Nephron progenitor cell (in vitro differentiated cells): ENCODE measurements at regions not wholly inside any gene's neighbourhood (a gene's known extent, or its start where the extent isn't known, plus 50 kb on each side); places are given as distances from the start of the nearest gene placed in this dataset.

Experiments used
- DNase-seq: peaks from one replicate; pipeline ENCODE4 v3.0.0; 2021
- H3K27ac Mint-ChIP-seq: 2 replicates; pipeline ENCODE4 v1.8.0; 2021; ENCODE audit warnings: mild to moderate bottlenecking, moderate library complexity, mixed read lengths
- H3K27me3 Mint-ChIP-seq: 2 replicates; pipeline ENCODE4 v1.8.0; 2021; ENCODE audit warnings: mild to moderate bottlenecking, low read depth, mixed read lengths; ENCODE audit not compliant: poor library complexity
- H3K36me3 Mint-ChIP-seq: 2 replicates; pipeline ENCODE4 v1.8.0; 2021; ENCODE audit warnings: low read depth, mixed read lengths
- H3K4me1 Mint-ChIP-seq: 2 replicates; pipeline ENCODE4 v1.8.0; 2021; ENCODE audit warnings: mixed read lengths
- H3K4me3 Mint-ChIP-seq: 2 replicates; pipeline ENCODE4 v1.8.0; 2021; ENCODE audit warnings: mild to moderate bottlenecking, moderate library complexity, mixed read lengths
- H3K9me3 Mint-ChIP-seq: 2 replicates; pipeline ENCODE4 v1.8.0; 2021; ENCODE audit warnings: mild to moderate bottlenecking, moderate library complexity, mixed read lengths
- TF ChIP-seq, protein P1 (sequence below): fragments of 200-600 bp; sonication (generic); IDR thresholded peaks from 2 replicates; pipeline ENCODE4 v1.5.0; 2021; ENCODE audit warnings: antibody characterized with exemption

DNA sequence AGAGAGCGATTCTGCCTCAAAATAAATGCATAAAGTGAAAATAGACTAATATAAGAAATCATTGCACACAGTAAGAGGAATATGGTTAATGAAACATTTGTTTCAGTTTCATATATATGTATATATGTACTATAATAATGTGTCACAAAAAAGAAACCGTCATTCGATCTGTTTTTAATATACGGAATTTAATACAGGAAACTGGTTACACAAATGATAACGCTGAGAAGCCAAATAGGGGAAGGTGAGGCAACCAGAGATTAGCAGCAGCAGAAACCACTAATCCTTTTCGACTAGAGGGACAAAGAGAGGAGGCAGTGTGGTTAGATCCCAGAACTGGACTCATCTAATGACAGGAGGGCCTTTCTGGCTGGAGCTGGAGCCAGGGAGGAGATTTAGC is 64.2 kb upstream of the GREB1L start:
- DNase-seq = no peak
- Mint-ChIP-seq H3K27me3 (peaks cover 15% of the 10 kb centered on the region), H3K9me3 (no peaks in the 10 kb centered on the region), H3K36me3 (peaks cover 8% of the 10 kb centered on the region), H3K4me1 (peaks cover 7% of the 10 kb centered on the region), H3K27ac (no peak overlapping the region), H3K4me3 (no peak overlapping the region)
- TF ChIP-seq, protein P1, sequence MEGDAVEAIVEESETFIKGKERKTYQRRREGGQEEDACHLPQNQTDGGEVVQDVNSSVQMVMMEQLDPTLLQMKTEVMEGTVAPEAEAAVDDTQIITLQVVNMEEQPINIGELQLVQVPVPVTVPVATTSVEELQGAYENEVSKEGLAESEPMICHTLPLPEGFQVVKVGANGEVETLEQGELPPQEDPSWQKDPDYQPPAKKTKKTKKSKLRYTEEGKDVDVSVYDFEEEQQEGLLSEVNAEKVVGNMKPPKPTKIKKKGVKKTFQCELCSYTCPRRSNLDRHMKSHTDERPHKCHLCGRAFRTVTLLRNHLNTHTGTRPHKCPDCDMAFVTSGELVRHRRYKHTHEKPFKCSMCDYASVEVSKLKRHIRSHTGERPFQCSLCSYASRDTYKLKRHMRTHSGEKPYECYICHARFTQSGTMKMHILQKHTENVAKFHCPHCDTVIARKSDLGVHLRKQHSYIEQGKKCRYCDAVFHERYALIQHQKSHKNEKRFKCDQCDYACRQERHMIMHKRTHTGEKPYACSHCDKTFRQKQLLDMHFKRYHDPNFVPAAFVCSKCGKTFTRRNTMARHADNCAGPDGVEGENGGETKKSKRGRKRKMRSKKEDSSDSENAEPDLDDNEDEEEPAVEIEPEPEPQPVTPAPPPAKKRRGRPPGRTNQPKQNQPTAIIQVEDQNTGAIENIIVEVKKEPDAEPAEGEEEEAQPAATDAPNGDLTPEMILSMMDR = no peak

DNA sequence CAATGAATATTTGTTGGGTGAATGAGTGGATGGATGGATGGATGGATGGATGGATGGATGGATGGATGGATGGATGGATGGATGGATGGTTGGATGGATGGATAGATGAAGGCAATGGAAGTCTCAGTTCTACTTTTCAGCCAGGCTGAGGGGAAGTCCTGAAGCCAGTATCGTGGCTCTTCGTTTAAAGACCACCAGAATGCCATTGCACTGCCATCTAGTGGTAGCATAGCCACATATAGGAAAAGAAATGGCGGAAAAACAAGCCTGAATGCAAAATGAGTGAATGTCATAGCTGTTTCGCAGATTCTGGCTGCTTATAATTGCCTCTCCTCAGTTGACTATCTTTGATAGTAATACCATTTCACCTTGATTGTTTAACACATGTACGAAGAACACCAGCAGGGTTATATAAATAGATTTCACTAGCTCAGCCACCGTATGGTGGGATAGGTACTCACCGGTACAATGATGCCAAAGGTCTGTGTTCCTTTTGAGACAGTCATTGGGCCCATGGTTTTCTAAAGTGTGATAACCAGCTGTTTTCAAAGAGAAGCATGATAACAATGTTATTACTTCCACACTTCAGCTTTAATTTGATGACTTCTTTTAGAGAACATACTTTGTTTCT is 62.3 kb upstream of the GREB1L start:
- Mint-ChIP-seq H3K27ac (no peak overlapping the region), H3K9me3 (no peaks in the 10 kb centered on the region), H3K4me1 (no peaks in the 10 kb centered on the region), H3K27me3 (peaks cover 15% of the 10 kb centered on the region), H3K36me3 (no peaks in the 10 kb centered on the region), H3K4me3 (no peak overlapping the region)
- TF ChIP-seq, protein P1 = peak; percentile 72
- peak; percentile 63 for DNase-seq

DNA sequence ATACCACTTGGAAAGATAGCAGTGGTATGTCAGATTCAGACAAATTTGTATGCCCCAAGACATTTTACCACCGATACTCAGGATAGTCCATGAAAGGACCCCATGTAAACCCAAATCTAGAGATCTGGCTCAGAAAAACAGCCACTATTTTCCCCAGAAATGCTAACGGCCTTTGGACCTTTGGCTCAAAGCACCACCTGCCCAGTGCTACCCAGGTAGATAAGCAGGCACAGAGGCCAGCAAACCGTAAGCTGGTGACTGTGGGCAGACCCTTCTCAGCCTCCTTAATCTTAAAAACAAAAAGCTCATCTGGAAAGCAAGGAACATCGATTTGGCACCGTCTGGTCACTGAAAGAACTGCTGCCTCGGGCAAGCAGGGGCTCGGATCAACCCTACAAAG is 61.4 kb upstream of the GREB1L start:
- no peak for DNase-seq
- H3K9me3 Mint-ChIP-seq = no peaks in the 10 kb centered on the region
- H3K4me3 Mint-ChIP-seq = no peak overlapping the region
- H3K27ac Mint-ChIP-seq = no peak overlapping the region
- H3K27me3 Mint-ChIP-seq = peaks cover 15% of the 10 kb centered on the region
- H3K36me3 Mint-ChIP-seq = no peaks in the 10 kb centered on the region
- H3K4me1 Mint-ChIP-seq = no peaks in the 10 kb centered on the region
- TF ChIP-seq, protein P1 = no peak

DNA sequence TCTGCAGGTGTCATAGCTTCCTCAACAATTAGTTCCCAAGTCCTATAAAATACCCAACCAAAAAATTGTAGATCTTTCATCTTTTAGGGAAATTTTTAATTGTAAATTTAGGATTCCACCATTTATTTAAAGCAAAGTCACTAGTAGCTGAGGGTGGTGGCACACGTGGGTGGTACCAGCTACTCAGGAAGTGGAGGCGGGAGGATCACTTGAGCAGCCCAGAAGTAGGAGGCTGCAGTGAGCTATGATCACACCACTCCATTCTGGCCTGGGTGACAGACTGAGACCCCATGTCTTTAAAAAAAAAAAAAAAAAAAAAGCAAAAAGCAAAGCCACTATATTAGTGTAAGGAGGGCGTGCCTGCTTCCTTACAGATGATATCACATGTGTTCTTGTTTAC is 60.3 kb upstream of the GREB1L start:
- no peak for DNase-seq
- H3K9me3 Mint-ChIP-seq = no peaks in the 10 kb centered on the region
- no peaks in the 10 kb centered on the region for H3K4me1 Mint-ChIP-seq
- TF ChIP-seq, protein P1 = no peak
- peaks cover 15% of the 10 kb centered on the region for H3K27me3 Mint-ChIP-seq
- no peak overlapping the region for H3K4me3 Mint-ChIP-seq
- no peaks in the 10 kb centered on the region for H3K36me3 Mint-ChIP-seq
- H3K27ac Mint-ChIP-seq = no peak overlapping the region

DNA sequence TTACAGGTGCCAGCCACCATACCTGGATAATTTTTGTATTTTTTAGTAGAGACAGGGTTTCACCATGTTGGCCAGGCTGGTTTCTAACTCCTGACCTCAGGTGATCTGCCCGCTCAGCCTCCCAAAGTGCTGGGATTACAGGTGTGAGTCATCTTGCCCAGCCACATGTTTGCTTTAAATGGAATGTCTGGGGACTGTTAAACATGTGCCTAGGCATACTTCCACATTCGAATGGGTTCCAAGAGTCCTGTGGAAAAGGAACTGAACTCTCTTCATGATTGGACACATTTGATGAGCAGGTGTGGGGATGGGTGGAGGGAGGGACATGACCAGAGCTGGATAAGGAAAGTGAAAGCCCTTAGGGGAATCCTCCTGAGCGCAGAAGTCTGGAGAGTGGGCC is 58.4 kb upstream of the GREB1L start:
- no peak for DNase-seq
- H3K27me3 Mint-ChIP-seq = peaks cover 9% of the 10 kb centered on the region
- H3K9me3 Mint-ChIP-seq = peaks cover 3% of the 10 kb centered on the region
- H3K4me1 Mint-ChIP-seq = no peaks in the 10 kb centered on the region
- TF ChIP-seq, protein P1 = no peak
- no peak overlapping the region for H3K27ac Mint-ChIP-seq
- no peak overlapping the region for H3K4me3 Mint-ChIP-seq
- H3K36me3 Mint-ChIP-seq = no peaks in the 10 kb centered on the region

DNA sequence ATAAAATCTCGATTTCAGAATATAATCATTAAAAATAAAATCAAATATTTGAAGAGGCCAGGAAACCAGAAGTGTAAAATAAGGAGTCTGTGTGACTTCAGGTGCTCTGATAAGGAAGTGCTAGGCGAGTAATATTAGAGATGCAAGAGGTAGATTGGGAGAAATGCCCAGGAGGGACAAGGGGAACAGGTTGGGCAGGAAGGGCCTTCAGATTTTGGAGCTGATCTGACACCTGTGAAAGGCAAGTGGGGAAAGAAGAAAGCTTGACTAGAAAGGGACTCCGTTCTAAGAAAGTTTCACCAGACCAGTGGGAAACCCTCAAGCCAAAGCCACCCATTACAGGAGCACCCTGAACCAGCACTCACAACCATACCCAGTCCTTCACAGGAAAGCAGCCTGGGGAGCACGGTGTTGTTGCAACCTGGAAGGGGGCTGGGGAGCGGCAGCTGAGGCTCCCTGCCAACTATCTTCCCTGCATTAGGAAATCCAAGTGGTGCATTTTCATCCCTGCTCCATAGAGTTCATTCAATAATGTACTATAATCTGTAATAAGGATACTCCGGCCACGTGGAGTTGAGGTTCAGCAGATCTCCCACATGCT is 57.5 kb upstream of the GREB1L start:
- DNase-seq = no peak
- H3K9me3 Mint-ChIP-seq = peaks cover 9% of the 10 kb centered on the region
- H3K4me1 Mint-ChIP-seq = no peaks in the 10 kb centered on the region
- TF ChIP-seq, protein P1 = no peak
- peaks cover 7% of the 10 kb centered on the region for H3K27me3 Mint-ChIP-seq
- no peak overlapping the region for H3K27ac Mint-ChIP-seq
- H3K4me3 Mint-ChIP-seq = no peak overlapping the region
- H3K36me3 Mint-ChIP-seq = no peaks in the 10 kb centered on the region
